ENCODE measurements at regions not wholly inside any gene's neighbourhood (a gene's known extent, or its start where the extent isn't known, plus 50 kb on each side); places are given as distances from the start of the nearest gene placed in this dataset.

DNA sequence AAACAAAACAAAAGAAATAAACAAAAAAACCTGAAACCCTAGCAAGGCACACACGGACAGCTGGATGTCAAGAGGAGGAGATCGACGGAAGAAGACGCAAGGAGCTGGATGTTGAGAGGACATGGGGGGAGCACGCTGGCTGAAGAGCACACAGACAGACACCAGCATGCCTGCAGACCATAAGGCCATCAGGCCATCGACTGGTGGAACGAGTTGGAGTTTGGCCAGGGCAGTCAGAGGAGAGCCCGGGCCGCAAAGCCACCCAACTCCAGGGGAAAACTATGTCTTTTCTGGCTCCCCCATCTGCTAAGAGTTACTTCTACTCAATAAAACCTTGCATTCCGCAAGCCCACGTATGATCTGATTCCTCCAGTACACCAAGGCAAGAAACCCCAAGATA is 979.6 kb downstream of the PCDH17 start:
- POLR2A ChIA-PET, result no interaction called here
- DNase-seq (no peak), ATAC-seq (no peak)
- intact Hi-C loops (cut with micrococcal nuclease), result no loop called here
- H3K4me1 Mint-ChIP-seq (ENCODE audit: low read depth), result no peaks in the 10 kb centered on the region
- H3K4me3 Mint-ChIP-seq, result no peak overlapping the region
- H3K36me3 Mint-ChIP-seq (ENCODE audit: low read depth), result no peaks in the 10 kb centered on the region
- no peak overlapping the region for H3K27ac Mint-ChIP-seq
- no peaks in the 10 kb centered on the region for H3K27me3 Mint-ChIP-seq
- TF ChIP-seq, protein P1, sequence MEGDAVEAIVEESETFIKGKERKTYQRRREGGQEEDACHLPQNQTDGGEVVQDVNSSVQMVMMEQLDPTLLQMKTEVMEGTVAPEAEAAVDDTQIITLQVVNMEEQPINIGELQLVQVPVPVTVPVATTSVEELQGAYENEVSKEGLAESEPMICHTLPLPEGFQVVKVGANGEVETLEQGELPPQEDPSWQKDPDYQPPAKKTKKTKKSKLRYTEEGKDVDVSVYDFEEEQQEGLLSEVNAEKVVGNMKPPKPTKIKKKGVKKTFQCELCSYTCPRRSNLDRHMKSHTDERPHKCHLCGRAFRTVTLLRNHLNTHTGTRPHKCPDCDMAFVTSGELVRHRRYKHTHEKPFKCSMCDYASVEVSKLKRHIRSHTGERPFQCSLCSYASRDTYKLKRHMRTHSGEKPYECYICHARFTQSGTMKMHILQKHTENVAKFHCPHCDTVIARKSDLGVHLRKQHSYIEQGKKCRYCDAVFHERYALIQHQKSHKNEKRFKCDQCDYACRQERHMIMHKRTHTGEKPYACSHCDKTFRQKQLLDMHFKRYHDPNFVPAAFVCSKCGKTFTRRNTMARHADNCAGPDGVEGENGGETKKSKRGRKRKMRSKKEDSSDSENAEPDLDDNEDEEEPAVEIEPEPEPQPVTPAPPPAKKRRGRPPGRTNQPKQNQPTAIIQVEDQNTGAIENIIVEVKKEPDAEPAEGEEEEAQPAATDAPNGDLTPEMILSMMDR (IDR thresholded peaks at IDR 0.05), result no peak
- H3K9me3 Mint-ChIP-seq, result peaks cover 21% of the 10 kb centered on the region
- CTCF ChIA-PET, result no interaction called here

DNA sequence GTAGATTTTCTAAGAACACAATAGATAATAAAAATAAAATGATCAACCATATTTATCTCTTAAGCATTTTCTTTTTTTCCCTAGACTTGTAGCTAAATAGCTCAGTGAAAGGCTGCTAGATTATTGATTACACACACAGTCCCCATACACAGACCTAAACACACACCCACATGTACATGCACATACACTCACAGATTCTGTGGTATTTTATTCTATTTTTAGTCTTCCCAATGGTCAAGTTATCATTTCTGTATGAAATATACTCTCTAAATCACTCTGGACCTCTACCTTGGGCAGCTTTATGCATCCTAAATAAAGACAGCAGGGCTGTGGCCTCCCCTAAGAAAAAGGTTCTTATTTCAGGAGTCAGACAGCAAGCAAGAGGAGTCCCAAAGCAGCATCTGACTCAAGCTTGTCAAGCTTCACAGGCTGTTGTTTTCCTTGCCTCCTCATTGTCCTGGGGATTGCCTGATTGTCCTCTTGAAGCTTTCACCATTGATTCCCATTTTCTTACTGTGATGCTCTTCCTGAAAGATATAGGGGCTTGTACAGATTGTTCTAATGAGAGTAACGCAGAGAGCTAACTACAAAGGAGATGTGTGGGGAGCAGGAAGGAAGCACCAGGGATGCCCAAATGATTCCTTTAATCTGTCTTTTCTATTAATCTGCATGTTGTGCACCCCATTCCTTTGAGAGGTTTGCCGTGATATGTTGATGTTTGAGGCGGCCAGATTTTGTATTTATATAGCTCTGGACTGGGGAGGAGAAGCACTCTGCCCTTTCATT is 986.5 kb downstream of the PCDH17 start:
- POLR2A ChIA-PET, result no interaction called here
- Mint-ChIP-seq H3K9me3 (peaks cover 4% of the 10 kb centered on the region), H3K4me3 (no peak overlapping the region), H3K27ac (no peak overlapping the region), H3K36me3 (ENCODE audit: low read depth) (no peaks in the 10 kb centered on the region), H3K27me3 (no peaks in the 10 kb centered on the region), H3K4me1 (ENCODE audit: low read depth) (no peaks in the 10 kb centered on the region)
- intact Hi-C loops (cut with micrococcal nuclease), result no loop called here
- ATAC-seq (no peak), DNase-seq (no peak)
- CTCF ChIA-PET, result no interaction called here
- TF ChIP-seq, protein P1 (IDR thresholded peaks at IDR 0.05), result no peak

DNA sequence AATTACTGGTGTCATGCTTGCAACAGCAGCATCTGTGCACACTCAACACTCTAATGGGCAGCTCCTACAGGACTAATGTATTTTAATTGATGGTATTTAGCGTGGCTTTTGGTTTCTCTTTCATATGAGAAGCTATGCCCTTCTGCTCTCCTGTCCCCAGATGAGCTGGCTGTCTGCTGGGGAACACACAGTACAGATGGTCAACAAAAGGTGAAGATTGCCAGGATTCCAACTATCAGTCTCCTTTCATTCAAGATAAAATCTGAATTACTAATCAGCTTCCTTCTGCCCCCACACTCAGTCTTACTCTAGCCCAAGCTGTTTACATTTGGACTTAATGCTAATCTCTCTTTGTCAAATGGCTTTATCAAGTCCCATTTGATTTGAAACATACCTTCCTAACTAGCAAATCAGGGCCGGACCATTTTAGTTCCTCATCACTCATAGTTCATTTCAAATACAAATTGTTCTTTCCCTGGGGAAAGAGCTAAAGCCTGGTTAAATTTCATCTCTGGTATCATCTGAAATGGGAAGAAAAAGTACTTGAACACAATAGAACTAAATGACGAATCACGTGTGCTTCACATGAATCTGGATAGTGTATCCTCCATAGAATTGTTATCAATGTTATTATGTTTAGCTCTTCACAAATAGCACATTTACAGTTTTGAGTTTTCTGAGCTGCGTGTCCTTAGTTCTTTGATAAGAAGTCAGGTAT is 988.0 kb downstream of the PCDH17 start:
- ATAC-seq, result no peak
- Mint-ChIP-seq H3K36me3 (ENCODE audit: low read depth) (no peaks in the 10 kb centered on the region), H3K4me1 (ENCODE audit: low read depth) (no peaks in the 10 kb centered on the region), H3K4me3 (no peak overlapping the region), H3K27ac (no peak overlapping the region), H3K9me3 (no peaks in the 10 kb centered on the region), H3K27me3 (no peaks in the 10 kb centered on the region)
- DNase-seq, result no peak
- POLR2A ChIA-PET, result no interaction called here
- CTCF ChIA-PET, result no interaction called here
- intact Hi-C loops (cut with micrococcal nuclease), result no loop called here
- TF ChIP-seq, protein P1 (IDR thresholded peaks at IDR 0.05), result no peak

DNA sequence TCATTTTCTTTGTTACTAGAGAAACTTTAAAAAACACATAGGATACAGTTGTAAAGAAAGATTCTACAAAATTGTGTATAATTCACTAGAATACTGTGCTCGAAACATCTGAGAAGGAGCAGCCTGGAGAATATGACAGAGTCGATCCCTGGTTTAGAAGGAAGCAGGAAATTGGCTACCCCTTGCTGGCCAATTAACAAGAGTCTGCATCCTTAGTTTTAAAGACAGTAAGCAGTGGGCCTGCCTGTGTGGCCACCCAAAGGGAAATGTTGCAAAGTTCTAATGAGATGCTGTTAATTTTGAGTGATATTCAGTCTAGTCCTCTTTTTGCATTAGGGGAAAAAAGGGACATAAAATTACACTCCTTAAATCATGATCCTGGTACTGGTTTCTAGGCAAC is 988.6 kb downstream of the PCDH17 start:
- H3K36me3 Mint-ChIP-seq (ENCODE audit: low read depth), result no peaks in the 10 kb centered on the region
- intact Hi-C loops (cut with micrococcal nuclease), result no loop called here
- H3K4me1 Mint-ChIP-seq (ENCODE audit: low read depth), result no peaks in the 10 kb centered on the region
- peaks cover 2% of the 10 kb centered on the region for H3K9me3 Mint-ChIP-seq
- no peak for ATAC-seq
- H3K4me3 Mint-ChIP-seq, result no peak overlapping the region
- CTCF ChIA-PET, result no interaction called here
- no peak overlapping the region for H3K27ac Mint-ChIP-seq
- TF ChIP-seq, protein P1 (IDR thresholded peaks at IDR 0.05), result no peak
- no peak for DNase-seq
- no peaks in the 10 kb centered on the region for H3K27me3 Mint-ChIP-seq
- POLR2A ChIA-PET, result no interaction called here

DNA sequence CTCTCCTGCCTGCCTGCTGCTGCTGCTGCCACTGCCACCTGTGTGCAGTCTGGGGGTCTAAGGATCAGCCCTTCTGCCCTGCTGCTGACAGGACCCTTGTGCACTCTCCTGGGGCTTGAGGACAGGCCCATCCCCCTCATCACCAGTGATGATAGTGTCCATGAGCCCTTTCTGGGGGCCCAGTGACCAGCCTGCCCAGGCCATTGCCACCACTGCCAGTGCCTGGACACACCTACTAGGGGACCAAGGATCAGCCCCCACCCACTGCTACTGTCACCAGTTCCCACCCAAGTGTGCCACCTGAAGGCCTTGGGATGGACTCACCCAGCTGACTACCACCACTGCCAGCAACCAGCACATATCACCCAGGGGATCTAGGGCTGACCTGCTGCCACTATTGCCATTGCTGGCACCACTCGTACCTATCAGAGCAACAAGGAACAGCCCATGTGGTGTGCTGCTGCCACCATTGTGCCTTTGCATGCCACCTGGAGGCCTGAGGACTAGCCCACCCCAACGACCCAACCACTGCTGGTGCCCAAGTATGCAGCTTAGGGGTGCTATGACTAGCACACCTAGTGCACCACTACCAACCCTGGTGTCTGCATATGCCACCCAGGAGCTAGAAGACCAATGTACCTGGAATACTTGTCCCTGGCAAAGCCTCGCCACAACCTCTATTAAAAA is 994.3 kb downstream of the PCDH17 start:
- Mint-ChIP-seq H3K27ac (no peak overlapping the region), H3K27me3 (no peaks in the 10 kb centered on the region), H3K9me3 (peaks cover 17% of the 10 kb centered on the region), H3K4me1 (ENCODE audit: low read depth) (no peaks in the 10 kb centered on the region), H3K4me3 (no peak overlapping the region), H3K36me3 (ENCODE audit: low read depth) (no peaks in the 10 kb centered on the region)
- intact Hi-C loops (cut with micrococcal nuclease), result no loop called here
- CTCF ChIA-PET, result no interaction called here
- DNase-seq, result no peak
- no peak for ATAC-seq
- POLR2A ChIA-PET, result no interaction called here
- TF ChIP-seq, protein P1 (IDR thresholded peaks at IDR 0.05), result no peak

Measured in activated CD8-positive, alpha-beta T cell treated with anti-CD3 and anti-CD28 coated beads for 36 hours (primary cell).